Kidney glomerular epithelial cell (primary cell): ENCODE measurements at regions not wholly inside any gene's neighbourhood (a gene's known extent, or its start where the extent isn't known, plus 50 kb on each side); places are given as distances from the start of the nearest gene placed in this dataset.

Source experiments
- DNase-seq: peaks from one replicate; lab custom pipeline; 2025; lab: John Stamatoyannopoulos, UW

DNA sequence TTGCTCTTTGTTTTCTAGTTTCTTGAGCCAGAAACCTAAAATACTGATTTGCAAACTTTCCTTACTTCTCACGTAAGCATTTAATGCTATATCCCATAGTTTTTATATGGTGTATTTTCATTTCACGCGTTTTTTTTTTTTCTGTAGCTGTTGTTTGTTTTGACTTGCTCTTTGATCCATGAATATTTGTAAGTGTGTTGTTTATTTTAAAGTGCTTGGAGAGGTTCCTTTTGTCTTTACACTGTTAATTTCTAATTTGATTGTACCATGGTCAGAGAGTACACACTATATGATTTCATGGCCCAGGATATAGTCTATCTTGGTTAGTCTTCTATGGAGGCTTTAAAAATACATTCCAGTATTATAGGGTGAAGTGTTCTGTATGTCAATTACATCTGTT is 84.8 kb upstream of the RNF217 start:
- no peak for DNase-seq

- no peak for DNase-seq
Observed at GRCh38 chr6:124879110-124879991, 82.9 kb upstream of the RNF217 start.

DNA sequence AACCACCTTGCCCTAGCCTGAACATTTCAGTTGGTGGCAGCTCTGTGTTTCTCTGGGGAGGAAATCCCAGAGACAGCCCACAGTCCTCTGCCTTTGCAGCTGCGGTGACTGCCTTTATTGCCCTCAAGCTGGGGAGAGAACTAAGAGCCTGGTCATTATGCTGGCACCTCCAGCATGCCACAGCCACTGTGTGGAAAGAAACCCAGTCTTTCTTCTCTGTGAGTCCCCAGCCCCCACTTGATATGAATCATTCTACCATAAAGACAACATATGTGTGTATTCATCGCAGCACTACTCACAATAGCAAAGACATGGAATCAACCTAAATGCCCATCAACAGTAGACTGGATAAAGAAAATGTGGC is 82.3 kb upstream of the RNF217 start:
- DNase-seq = no peak

DNA sequence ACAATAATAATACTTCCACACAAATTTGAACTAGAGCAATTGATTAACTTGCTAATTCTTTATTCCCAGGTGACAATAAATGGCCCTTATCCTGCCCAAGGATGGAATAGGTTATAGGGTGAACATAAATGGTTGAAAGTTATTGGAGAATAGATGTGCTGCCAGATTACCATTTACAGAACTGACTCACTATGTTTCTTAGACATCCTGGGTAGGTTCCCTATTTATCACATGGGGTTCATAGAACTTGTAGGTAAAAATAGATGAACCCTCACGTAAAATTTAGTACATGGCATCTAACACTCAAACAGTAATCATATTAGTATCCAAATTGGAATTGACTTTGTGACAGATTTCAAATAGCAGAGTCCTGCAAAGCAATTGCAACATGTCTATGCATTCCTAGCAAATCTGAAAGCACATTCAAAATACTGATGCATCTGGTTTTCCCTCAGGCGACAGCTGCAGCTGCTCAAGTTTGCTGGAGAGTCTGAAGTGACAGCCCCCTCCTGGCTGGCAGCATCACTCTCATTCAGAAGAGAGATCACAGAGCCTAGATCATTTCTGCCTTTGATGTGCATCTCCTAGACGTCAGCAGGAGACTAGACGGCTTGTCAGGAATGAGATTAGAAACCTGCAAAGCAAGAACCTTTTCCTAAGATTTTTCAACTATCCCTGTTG is 80.2 kb upstream of the RNF217 start:
- DNase-seq = no peak

DNA sequence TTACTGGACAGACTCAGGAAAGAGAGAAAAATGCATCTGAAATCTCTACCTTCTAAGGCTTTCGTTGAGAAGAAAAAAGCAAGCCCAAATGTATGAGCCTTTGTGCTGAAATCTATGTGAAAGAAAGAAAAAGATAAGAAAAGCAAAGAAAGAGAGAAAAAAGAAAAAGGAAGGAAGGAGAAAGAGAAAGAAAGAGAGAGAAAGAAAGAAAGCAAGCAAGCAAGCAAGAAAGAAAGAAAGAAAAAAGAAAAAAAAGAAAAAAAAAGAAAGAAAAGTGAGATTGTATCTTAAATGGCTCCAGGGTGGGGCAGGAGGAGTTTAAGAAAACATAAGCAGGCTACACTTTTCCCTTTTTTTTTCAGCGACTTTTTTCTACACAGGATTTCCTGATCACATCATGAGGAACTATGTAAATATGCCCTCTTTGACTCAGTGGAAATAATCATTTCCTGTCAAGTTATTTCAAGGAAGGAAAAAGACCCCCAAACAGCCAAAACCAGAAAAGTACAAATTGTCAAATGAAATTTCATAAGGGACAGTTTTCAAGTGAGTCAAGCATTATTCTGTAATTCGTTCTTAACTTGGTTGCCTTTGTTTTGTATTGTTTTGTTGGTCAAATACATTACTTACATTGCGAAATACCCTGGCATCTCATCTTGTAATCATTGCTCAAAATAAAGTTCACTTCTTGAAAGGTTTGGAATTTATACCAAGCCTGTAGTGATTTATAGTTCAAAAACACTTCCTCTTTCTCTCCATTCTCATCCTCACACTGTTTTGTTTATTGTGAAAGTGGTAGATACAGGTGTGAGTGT is 79.5 kb upstream of the RNF217 start:
- DNase-seq = peak; percentile 47

- DNase-seq = no peak
Observed at GRCh38 chr6:124885171-124885570, 77.1 kb upstream of the RNF217 start.

GRCh38 chr6:124887872-124888580 is 74.2 kb upstream of the RNF217 start:
- DNase-seq = peak; percentile 64

- DNase-seq = peak; percentile 32
Observed at GRCh38 chr6:124888581-124889371, 73.5 kb upstream of the RNF217 start.

DNA sequence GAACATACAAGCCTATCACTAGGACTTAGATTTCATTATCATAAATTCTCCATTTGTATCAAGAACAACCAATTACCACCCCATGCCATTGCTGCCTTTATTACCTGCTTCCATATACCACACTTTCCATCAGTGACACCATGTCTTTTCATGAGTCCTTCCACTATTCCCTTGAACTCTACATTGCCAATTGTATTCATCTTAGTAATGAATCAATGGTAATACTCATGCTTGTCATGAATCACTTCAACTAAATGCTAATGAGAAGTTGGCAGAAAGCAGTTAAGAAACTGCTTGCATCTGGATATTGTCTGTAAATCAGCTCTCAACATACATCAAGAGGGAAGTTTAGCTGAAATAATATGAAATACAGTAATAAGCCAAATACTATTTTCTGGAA is 61.2 kb upstream of the RNF217 start:
- DNase-seq = no peak

- no peak for DNase-seq
Observed at GRCh38 chr6:124903797-124904196, 58.4 kb upstream of the RNF217 start.

DNA sequence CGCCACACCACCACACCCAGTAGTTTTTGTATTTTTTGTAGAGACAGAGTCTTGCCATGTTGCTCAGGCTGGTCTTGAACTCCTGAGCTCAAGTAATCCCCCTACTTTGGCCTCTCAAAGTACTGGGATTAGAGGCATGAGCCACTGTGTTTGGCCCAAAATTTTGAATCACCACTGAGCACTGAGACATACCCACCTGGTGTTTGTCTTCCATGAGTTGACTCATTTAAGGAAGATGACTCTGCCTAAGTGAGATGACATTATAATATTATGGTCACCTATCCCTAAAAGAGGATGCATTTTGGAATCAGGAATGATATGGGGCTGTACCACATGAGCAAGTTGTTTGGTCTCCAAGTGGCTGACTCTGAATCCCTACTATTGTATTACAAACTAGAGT is 54.6 kb upstream of the RNF217 start:
- no peak for DNase-seq
